ENCODE measurements at regions not wholly inside any gene's neighbourhood (a gene's known extent, or its start where the extent isn't known, plus 50 kb on each side); places are given as distances from the start of the nearest gene placed in this dataset.

GRCh38 chr1:70902211-70902610, 145.4 kb downstream of the PTGER3 start:
- TF ChIP-seq CTCF (IDR thresholded peaks at IDR 0.05): no peak
- no peak for TF ChIP-seq EZH2phosphoT487 (IDR thresholded peaks at IDR 0.05)
- no peak for TF ChIP-seq EZH2 (IDR thresholded peaks at IDR 0.05)
